A549 (cell line): ENCODE measurements at regions not wholly inside any gene's neighbourhood (a gene's known extent, or its start where the extent isn't known, plus 50 kb on each side); places are given as distances from the start of the nearest gene placed in this dataset.

Experiments
- HOXB5 ChIP-seq: fragments of 250-450 bp; sonication (Bioruptor Pico); IDR thresholded peaks from 2 replicates; pipeline ENCODE4 v1.5.0; 2020; ENCODE audit warnings: mild to moderate bottlenecking, moderate library complexity
- MAZ ChIP-seq: fragments of 150-350 bp; IDR thresholded peaks from 2 replicates; pipeline ENCODE4 v1.6.1; 2014; ENCODE audit warnings: antibody characterized with exemption, low read depth, low read length, borderline replicate concordance
- NPAS2 ChIP-seq: fragments of 250-450 bp; sonication (Bioruptor Pico); IDR thresholded peaks from 2 replicates; pipeline ENCODE4 v1.8.0; 2022; ENCODE audit warnings: mild to moderate bottlenecking, moderate library complexity, borderline replicate concordance
- POLR2A ChIP-seq: IDR thresholded peaks from 2 replicates; pipeline ENCODE4 v1.6.1; 2012; ENCODE audit warnings: mild to moderate bottlenecking, low read length
- RAD21 ChIP-seq, 2 experiments: fragments of >200 bp in 1 of 2; sonication (Bioruptor Twin) in 1 of 2; formaldehyde crosslinking in 1 of 2; IDR thresholded peaks in 1 of 2; conservative IDR thresholded peaks in 1 of 2; 2 replicates in 1 of 2; 3 replicates in 1 of 2; pipeline ENCODE4 v1.6.1; 2012 to 2018; ENCODE audit warnings: inconsistent platforms in 1 of 2
- RCOR1 ChIP-seq: fragments of 150-350 bp; IDR thresholded peaks from 2 replicates; pipeline ENCODE4 v1.6.1; 2014; ENCODE audit warnings: antibody characterized with exemption, low read length, low read depth
- RFX5 ChIP-seq: fragments of 450-650 bp; IDR thresholded peaks from 2 replicates; pipeline ENCODE4 v1.7.1; 2014; ENCODE audit warnings: antibody characterized with exemption, mild to moderate bottlenecking, moderate library complexity
- SMC3 ChIP-seq: fragments of >200 bp; sonication (Bioruptor Twin); formaldehyde crosslinking; IDR thresholded peaks from 3 replicates; pipeline ENCODE4 v1.6.1; 2018; ENCODE audit warnings: inconsistent platforms
- ZNF302 ChIP-seq: fragments of 250-450 bp; sonication (Bioruptor Pico); IDR thresholded peaks from 2 replicates; pipeline ENCODE4 v1.9.0; 2021; ENCODE audit warnings: inconsistent platforms, mild to moderate bottlenecking, moderate library complexity
- TF ChIP-seq, protein P1 (sequence below): fragments of >200 bp; sonication (Bioruptor Twin); formaldehyde crosslinking; IDR thresholded peaks from 3 replicates; pipeline ENCODE4 v1.5.1; 2016
- TF ChIP-seq, protein P2 (sequence below): fragments of 200-600 bp; sonication (generic); IDR thresholded peaks from 2 replicates; pipeline ENCODE4 v1.6.1; 2016; ENCODE audit warnings: antibody characterized with exemption, mild to moderate bottlenecking, moderate library complexity
- TF ChIP-seq, protein P3 (sequence below): IDR thresholded peaks from 2 replicates; pipeline ENCODE4 v1.6.1; 2012

GRCh38 chr6:47163536-47163935 is 121.4 kb upstream of the ADGRF1 start:
- TF ChIP-seq RFX5 (no peak), RAD21 (conservative IDR thresholded peaks at IDR 0.05 in 1 of 2, IDR thresholded peaks at IDR 0.05 in 1 of 2) (no peak), HOXB5 (CRISPR knock-in tag) (no peak), SMC3 (no peak), NPAS2 (CRISPR knock-in tag) (no peak), POLR2A (no peak), RCOR1 (no peak), MAZ (no peak), ZNF302 (CRISPR knock-in tag) (no peak)
- TF ChIP-seq, protein P1, sequence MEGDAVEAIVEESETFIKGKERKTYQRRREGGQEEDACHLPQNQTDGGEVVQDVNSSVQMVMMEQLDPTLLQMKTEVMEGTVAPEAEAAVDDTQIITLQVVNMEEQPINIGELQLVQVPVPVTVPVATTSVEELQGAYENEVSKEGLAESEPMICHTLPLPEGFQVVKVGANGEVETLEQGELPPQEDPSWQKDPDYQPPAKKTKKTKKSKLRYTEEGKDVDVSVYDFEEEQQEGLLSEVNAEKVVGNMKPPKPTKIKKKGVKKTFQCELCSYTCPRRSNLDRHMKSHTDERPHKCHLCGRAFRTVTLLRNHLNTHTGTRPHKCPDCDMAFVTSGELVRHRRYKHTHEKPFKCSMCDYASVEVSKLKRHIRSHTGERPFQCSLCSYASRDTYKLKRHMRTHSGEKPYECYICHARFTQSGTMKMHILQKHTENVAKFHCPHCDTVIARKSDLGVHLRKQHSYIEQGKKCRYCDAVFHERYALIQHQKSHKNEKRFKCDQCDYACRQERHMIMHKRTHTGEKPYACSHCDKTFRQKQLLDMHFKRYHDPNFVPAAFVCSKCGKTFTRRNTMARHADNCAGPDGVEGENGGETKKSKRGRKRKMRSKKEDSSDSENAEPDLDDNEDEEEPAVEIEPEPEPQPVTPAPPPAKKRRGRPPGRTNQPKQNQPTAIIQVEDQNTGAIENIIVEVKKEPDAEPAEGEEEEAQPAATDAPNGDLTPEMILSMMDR, result no peak
- TF ChIP-seq, protein P2, sequence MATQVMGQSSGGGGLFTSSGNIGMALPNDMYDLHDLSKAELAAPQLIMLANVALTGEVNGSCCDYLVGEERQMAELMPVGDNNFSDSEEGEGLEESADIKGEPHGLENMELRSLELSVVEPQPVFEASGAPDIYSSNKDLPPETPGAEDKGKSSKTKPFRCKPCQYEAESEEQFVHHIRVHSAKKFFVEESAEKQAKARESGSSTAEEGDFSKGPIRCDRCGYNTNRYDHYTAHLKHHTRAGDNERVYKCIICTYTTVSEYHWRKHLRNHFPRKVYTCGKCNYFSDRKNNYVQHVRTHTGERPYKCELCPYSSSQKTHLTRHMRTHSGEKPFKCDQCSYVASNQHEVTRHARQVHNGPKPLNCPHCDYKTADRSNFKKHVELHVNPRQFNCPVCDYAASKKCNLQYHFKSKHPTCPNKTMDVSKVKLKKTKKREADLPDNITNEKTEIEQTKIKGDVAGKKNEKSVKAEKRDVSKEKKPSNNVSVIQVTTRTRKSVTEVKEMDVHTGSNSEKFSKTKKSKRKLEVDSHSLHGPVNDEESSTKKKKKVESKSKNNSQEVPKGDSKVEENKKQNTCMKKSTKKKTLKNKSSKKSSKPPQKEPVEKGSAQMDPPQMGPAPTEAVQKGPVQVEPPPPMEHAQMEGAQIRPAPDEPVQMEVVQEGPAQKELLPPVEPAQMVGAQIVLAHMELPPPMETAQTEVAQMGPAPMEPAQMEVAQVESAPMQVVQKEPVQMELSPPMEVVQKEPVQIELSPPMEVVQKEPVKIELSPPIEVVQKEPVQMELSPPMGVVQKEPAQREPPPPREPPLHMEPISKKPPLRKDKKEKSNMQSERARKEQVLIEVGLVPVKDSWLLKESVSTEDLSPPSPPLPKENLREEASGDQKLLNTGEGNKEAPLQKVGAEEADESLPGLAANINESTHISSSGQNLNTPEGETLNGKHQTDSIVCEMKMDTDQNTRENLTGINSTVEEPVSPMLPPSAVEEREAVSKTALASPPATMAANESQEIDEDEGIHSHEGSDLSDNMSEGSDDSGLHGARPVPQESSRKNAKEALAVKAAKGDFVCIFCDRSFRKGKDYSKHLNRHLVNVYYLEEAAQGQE, result no peak
- TF ChIP-seq, protein P3, sequence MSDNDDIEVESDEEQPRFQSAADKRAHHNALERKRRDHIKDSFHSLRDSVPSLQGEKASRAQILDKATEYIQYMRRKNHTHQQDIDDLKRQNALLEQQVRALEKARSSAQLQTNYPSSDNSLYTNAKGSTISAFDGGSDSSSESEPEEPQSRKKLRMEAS, result no peak
